GM18868 (cell line): ENCODE measurements at regions not wholly inside any gene's neighbourhood (a gene's known extent, or its start where the extent isn't known, plus 50 kb on each side); places are given as distances from the start of the nearest gene placed in this dataset.
"Not testable (repeated sequence)": the region's sequence is repeated elsewhere in the genome, so short reads cannot be mapped to it uniquely, and the experiment has no call there.

Experiments
- ATAC-seq: cut with Tn5 transposase; IDR thresholded peaks from one replicate; pipeline ENCODE4 v1.9.1; 2021; ENCODE audit warnings: mild to moderate bottlenecking, moderate library complexity; ENCODE audit not compliant: unreplicated experiment

GRCh38 chr4:103318327-103318726 lies 120.2 kb upstream of the CENPE start:
- ATAC-seq: no peak

- ATAC-seq: no peak
Observed at GRCh38 chr4:103308248-103308561, 110.1 kb upstream of the CENPE start.

- no peak for ATAC-seq
Observed at GRCh38 chr4:103307453-103308247, 109.5 kb upstream of the CENPE start.

- ATAC-seq: no peak
Observed at GRCh38 chr4:103306870-103307375, 108.8 kb upstream of the CENPE start.

- ATAC-seq: no peak
Observed at GRCh38 chr4:103305355-103305754, 107.2 kb upstream of the CENPE start.

- no peak for ATAC-seq
Observed at GRCh38 chr4:103303011-103303410, 104.9 kb upstream of the CENPE start.

- ATAC-seq: no peak
Observed at GRCh38 chr4:103292959-103293358, 94.8 kb upstream of the CENPE start.

GRCh38 chr4:103292373-103292772 lies 94.2 kb upstream of the CENPE start:
- no peak for ATAC-seq

GRCh38 chr4:103289186-103289585 lies 91.0 kb upstream of the CENPE start:
- no peak for ATAC-seq

- no peak for ATAC-seq
Observed at GRCh38 chr4:103272174-103272573, 74.0 kb upstream of the CENPE start.

GRCh38 chr4:103268746-103269145 lies 70.6 kb upstream of the CENPE start:
- ATAC-seq: no peak

GRCh38 chr4:103264905-103265304 lies 66.8 kb upstream of the CENPE start:
- no peak for ATAC-seq

GRCh38 chr4:103256068-103256467 lies 57.9 kb upstream of the CENPE start:
- ATAC-seq: not testable (repeated sequence)
